ENCODE measurements at regions not wholly inside any gene's neighbourhood (a gene's known extent, or its start where the extent isn't known, plus 50 kb on each side); places are given as distances from the start of the nearest gene placed in this dataset.
"Not testable (repeated sequence)": the region's sequence is repeated elsewhere in the genome, so short reads cannot be mapped to it uniquely, and the experiment has no call there.

DNA sequence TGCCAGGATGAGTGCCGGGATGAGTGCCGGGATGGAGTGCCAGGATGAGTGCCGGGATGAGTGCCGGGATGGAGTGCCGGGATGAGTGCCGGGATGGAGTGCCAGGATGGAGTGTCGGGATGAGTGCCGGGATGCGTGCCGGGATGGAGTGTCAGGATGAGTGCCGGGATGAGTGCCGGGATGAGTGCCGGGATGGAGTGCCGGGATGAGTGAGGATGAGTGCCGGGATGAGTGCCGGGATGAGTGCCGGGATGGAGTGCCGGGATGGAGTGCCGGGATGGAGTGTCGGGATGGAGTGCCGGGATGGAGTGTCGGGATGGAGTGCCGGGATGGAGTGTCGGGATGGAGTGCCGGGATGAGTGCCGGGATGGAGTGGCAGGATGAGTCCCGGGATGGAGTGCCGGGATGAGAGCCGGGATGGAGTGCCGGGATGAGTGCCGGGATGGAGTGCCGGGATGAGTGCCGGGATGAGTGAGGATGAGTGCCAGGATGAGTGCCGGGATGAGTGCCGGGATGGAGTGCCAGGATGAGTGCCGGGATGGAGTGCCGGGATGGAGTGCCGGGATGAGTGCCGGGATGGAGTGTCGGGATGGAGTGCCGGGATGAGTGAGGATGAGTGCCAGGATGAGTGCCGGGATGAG is 52.1 kb upstream of the HELT start:
- not testable (repeated sequence) for FAIRE-seq; DNase-seq (ENCODE audit: low spot score)

GRCh38 chr4:184967699-184968098 is 50.6 kb upstream of the HELT start:
- FAIRE-seq; DNase-seq (ENCODE audit: low spot score): not testable (repeated sequence)

DNA sequence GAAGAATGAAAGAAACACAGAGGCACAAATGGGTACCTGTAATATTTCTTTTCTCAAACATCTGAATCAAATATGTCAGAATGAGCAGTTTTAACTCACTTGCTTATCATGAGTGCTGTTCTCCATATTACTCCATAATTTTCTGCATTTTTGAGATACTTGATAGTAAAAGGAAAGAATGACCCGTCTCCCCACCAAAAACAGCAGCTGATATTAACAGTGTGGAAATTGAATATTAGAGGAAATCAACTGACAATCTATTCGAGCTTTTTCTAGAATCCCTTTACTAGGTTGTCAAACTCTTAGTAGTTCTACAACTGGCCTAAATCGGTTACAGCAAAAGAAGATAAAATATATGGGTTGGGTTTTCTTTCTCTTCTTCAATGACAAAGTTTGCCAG is 49.9 kb upstream of the HELT start:
- DNase-seq (ENCODE audit: low spot score): no peak
- no peak for FAIRE-seq
